Naive thymus-derived CD4-positive, alpha-beta T cell (primary cell): ENCODE measurements at regions not wholly inside any gene's neighbourhood (a gene's known extent, or its start where the extent isn't known, plus 50 kb on each side); places are given as distances from the start of the nearest gene placed in this dataset.

Source experiments
- ATAC-seq: fragments of 150-1000 bp; cut with Tn5 transposase; 2 replicates; pipeline ENCODE4 v1.10.0; 2021; ENCODE audit warnings: mild to moderate bottlenecking, moderate library complexity
- CTCF ChIA-PET: fragments of 350-600 bp; sonication (Branson Sonifier 250); formaldehyde crosslinking; loops from one replicate; lab custom pipeline; 2021; ENCODE audit warnings: antibody characterized with exemption; lab: Charles Lee
- POLR2A ChIA-PET: fragments of 350-600 bp; sonication (Branson Sonifier 250); formaldehyde crosslinking; loops from one replicate; lab custom pipeline; 2021; ENCODE audit warnings: antibody characterized with exemption, inconsistent platforms; lab: Charles Lee
- DNase-seq, 9 donors: peaks; one replicate each; pipeline versions ENCODE4 v3.0.0 to v3.0.0-alpha.2; 2020 to 2022; ENCODE audit warnings: mixed read lengths in 1 of 9
- H3K27ac ChIP-seq: one replicate; pipeline ENCODE4 v1.7.0; 2013; ENCODE audit warnings: mild to moderate bottlenecking, low read depth, low read length, moderate library complexity
- H3K27me3 ChIP-seq, 2 donors: one replicate each; pipeline ENCODE4 v1.7.0; 2013; ENCODE audit warnings: low read length in 2 of 2, mild to moderate bottlenecking in 2 of 2, moderate library complexity in 2 of 2; ENCODE audit not compliant: control insufficient read depth in 2 of 2, insufficient read depth in 2 of 2
- H3K36me3 ChIP-seq, 3 experiments: 1 replicate in 2 of 3; 2 replicates in 1 of 3; pipeline ENCODE4 v1.7.0; 2013; ENCODE audit warnings: low read length in 3 of 3, mild to moderate bottlenecking in 3 of 3, moderate library complexity in 1 of 3; ENCODE audit not compliant: insufficient read depth in 3 of 3, control insufficient read depth in 2 of 3
- H3K4me1 ChIP-seq, 2 donors: one replicate each; pipeline ENCODE4 v1.7.0; 2013; ENCODE audit warnings: low read length in 2 of 2, mild to moderate bottlenecking in 2 of 2, moderate library complexity in 1 of 2; ENCODE audit not compliant: control insufficient read depth in 2 of 2, insufficient read depth in 2 of 2
- H3K4me3 ChIP-seq: 2 replicates; pipeline ENCODE4 v1.7.0; 2013; ENCODE audit warnings: mild to moderate bottlenecking, low read length
- H3K9me3 ChIP-seq, 3 experiments: 1 replicate in 2 of 3; 2 replicates in 1 of 3; pipeline ENCODE4 v1.7.0; 2013; ENCODE audit warnings: low read length in 3 of 3; ENCODE audit not compliant: control insufficient read depth in 2 of 3
- H3K27ac Mint-ChIP-seq, 9 donors: one replicate each; pipeline ENCODE4 v1.8.0; 2020 to 2022; ENCODE audit warnings: mixed read lengths in 9 of 9, mild to moderate bottlenecking in 8 of 9, moderate library complexity in 5 of 9, inconsistent platforms in 2 of 9
- H3K27me3 Mint-ChIP-seq, 5 donors: one replicate each; pipeline ENCODE4 v1.8.0; 2021 to 2022; ENCODE audit warnings: mixed read lengths in 5 of 5, mild to moderate bottlenecking in 1 of 5
- H3K36me3 Mint-ChIP-seq, 5 donors: one replicate each; pipeline ENCODE4 v1.8.0; 2020 to 2022; ENCODE audit warnings: mixed read lengths in 5 of 5, mild to moderate bottlenecking in 3 of 5, inconsistent platforms in 1 of 5
- H3K4me1 Mint-ChIP-seq, 7 donors: one replicate each; pipeline ENCODE4 v1.8.0; 2020 to 2022; ENCODE audit warnings: mixed read lengths in 7 of 7, mild to moderate bottlenecking in 3 of 7, inconsistent platforms in 1 of 7
- H3K4me3 Mint-ChIP-seq, 10 donors: one replicate each; pipeline ENCODE4 v1.8.0; 2020 to 2022; ENCODE audit warnings: mild to moderate bottlenecking in 10 of 10, mixed read lengths in 10 of 10, moderate library complexity in 6 of 10, inconsistent platforms in 2 of 10
- H3K9me3 Mint-ChIP-seq, 11 donors: one replicate each; pipeline ENCODE4 v1.8.0; 2020 to 2022; ENCODE audit warnings: mixed read lengths in 11 of 11, mild to moderate bottlenecking in 4 of 11, inconsistent platforms in 1 of 11, moderate library complexity in 1 of 11
- intact Hi-C, 2 donors: fragments of 100-400 bp; cut with micrococcal nuclease; formaldehyde crosslinking; loops; one replicate each; pipeline ENCODE4 v1.15.1; 2023

DNA sequence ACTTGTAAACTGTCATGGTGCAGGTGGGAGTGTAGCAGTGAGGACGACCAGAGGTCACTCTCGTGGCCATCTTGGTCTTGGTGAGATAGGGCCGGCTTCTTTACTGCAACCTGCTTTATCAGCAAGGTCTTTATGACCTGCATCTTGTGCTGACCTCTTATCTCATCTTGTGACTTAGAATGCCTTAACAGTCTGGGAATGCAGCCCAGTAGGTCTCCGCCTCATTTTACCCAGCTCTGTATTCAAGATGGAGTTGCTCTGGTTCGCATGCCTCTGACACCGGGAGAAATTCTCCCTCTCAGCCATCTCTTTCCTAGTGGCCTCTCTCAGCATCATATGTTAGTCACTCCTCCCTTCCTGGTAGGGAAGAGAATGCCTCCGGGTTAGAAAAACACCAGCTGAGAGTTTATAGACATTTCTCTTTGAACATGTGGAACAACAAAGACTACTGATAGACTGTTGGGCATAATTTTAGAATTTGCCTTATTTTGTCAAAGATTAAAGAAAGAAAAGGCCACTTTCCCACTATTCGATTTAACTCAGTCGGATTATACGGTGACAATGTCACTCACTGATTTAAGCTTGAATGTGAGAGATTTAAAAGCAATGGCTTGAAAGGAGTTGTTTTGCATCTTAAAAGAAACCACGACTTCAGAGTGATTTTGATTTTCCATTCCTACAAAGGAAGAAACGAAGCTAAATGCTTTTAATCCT, 67.9 kb upstream of the SNX9 start:
- ATAC-seq = peak; percentile 38
- no peaks in the 10 kb centered on the region for H3K9me3 ChIP-seq
- H3K4me1 Mint-ChIP-seq = peaks cover 30 to 72% (median 63%) of the 10 kb centered on the region in 7 donors
- peaks cover 0 to 42% of the 10 kb centered on the region in 2 donors for H3K4me1 ChIP-seq
- CTCF ChIA-PET = interaction anchor here (1.1 to 3.6 kb wide), 13 partner anchors 9 to 271 kb away, joined by 3 to 51 read pairs (median 6); no protein-coding TSS in a partner anchor
- intact Hi-C loops = loop anchor here (5.0 to 10.0 kb wide), 3 partner anchors 88 to 440 kb away; no protein-coding TSS in a partner anchor
- peak overlapping the region; percentile 31 for H3K4me3 ChIP-seq
- peaks cover 0 to 44% (median 0%) of the 10 kb centered on the region in 5 donors for H3K27me3 Mint-ChIP-seq
- H3K36me3 Mint-ChIP-seq = peaks cover 0 to 7% (median 0%) of the 10 kb centered on the region in 5 donors
- H3K27me3 ChIP-seq = no peaks in the 10 kb centered on the region
- no peaks in the 10 kb centered on the region for H3K36me3 ChIP-seq
- peak overlapping the region; percentile 46 to 84 (median 72) for H3K4me3 Mint-ChIP-seq
- peak overlapping the region; percentile 14 for H3K27ac ChIP-seq
- H3K9me3 Mint-ChIP-seq = peaks cover 0 to 19% (median 6%) of the 10 kb centered on the region in 11 donors
- peak overlapping the region; percentile 58 to 98 (median 92) for H3K27ac Mint-ChIP-seq
- no peak for DNase-seq
- POLR2A ChIA-PET = interaction anchor here (0.7 to 3.3 kb wide), 8 partner anchors 9 to 192 kb away, joined by 3 to 20 read pairs (median 4); no protein-coding TSS in a partner anchor

DNA sequence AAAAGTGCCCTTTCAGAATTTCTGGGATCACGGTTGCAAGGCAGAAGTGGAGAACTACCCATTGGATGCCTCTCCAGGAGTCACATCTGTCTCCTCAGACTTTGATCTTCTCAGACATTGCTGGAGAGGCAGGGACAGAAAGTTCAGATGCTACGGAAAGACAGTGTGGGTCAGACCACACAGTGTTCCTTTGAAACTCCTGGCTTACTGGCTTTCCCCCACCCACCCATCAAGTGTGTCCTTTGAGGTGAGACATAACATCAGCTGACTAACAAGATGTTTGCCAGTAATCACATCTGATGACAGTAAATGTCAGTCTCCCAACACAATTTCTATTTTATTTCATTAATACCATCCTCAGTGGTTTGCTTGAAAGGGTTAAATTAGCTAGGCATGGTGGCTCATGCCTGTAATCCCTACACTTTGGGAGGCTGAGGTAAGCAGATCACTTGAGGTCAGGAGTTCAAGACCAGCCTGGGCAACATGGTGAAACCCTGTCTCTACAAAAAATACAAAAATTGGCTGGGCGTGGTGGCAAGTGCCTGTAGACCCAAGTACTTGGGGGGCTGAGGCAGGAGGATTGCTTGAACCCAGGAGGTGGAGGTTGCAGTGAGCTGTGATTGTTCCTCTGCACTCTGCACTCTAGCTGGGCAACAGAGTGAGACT, 67.2 kb upstream of the SNX9 start:
- Histone ChIP-seq H3K27ac (peak overlapping the region; percentile 14), H3K27me3 (no peaks in the 10 kb centered on the region), H3K4me1 (peaks cover 3 to 46% of the 10 kb centered on the region in 2 donors), H3K9me3 (no peaks in the 10 kb centered on the region), H3K4me3 (peak overlapping the region; percentile 31), H3K36me3 (no peaks in the 10 kb centered on the region)
- intact Hi-C loops = loop anchor here (1.0 to 10.0 kb wide), 12 partner anchors 8 to 441 kb away; no protein-coding TSS in a partner anchor
- POLR2A ChIA-PET = interaction anchor here (0.7 to 3.3 kb wide), 9 partner anchors 8 to 192 kb away, joined by 3 to 20 read pairs (median 4); no protein-coding TSS in a partner anchor
- Mint-ChIP-seq H3K4me1 (peaks cover 32 to 77% (median 69%) of the 10 kb centered on the region in 7 donors), H3K9me3 (peaks cover 0 to 19% (median 5%) of the 10 kb centered on the region in 11 donors), H3K27ac (peak overlapping the region; percentile 58 to 98 (median 92)), H3K27me3 (peaks cover 0 to 40% (median 0%) of the 10 kb centered on the region in 5 donors), H3K4me3 (peak overlapping the region; percentile 46 to 84 (median 72)), H3K36me3 (peaks cover 0 to 7% (median 0%) of the 10 kb centered on the region in 5 donors)
- DNase-seq (peak in 8 of 9 donors; percentile 58 to 81 (median 69)), ATAC-seq (peak; percentile 82)
- CTCF ChIA-PET = interaction anchor here (0.6 to 3.6 kb wide), 22 partner anchors 8 to 270 kb away, joined by 3 to 51 read pairs (median 5); no protein-coding TSS in a partner anchor

DNA sequence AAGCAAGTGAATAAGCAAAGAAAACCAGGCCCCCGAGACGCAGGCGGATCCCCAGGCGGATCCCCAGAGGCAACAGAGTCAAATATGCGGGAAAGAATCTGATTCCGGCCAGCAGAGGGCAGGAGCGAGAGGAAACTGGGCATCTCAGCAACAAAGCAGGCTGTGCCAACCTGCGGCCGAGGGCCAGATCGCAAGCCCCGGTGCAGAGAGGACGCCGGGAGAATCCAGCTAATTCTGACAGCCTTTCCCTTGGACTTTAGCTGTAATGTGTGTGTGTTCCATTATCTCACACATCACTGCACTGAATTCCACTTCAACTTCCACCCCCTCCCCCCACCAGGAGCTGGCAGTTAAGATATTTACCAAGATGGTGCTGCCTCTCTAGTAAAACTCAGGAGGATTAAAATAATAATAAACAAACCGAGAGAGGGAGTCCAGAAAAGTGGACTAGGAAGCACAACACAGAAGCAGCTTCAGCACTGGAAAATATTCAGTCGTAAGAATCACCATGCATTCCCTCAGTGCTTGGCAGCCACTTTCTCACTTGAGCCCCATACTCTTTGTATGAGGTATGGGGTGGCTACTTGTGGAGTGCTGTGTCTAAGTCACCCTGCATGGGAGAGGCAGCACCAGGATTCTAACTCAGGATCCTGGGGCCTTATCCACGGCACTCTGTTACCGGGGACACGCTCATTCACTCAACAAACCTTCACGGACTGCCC, 66.2 kb upstream of the SNX9 start:
- CTCF ChIA-PET = interaction anchor here (0.6 to 3.6 kb wide), 27 partner anchors 8 to 213 kb away, joined by 3 to 51 read pairs (median 4); no protein-coding TSS in a partner anchor
- peaks cover 12 to 55% of the 10 kb centered on the region in 2 donors for H3K4me1 ChIP-seq
- no peak overlapping the region for H3K4me3 ChIP-seq
- H3K36me3 Mint-ChIP-seq = peaks cover 0 to 5% (median 0%) of the 10 kb centered on the region in 5 donors
- H3K27ac Mint-ChIP-seq = peak overlapping the region; percentile 27 to 98 (median 92)
- POLR2A ChIA-PET = interaction anchor here (0.8 to 3.3 kb wide), 5 partner anchors 59 to 270 kb away, joined by 3 to 20 read pairs (median 4); no protein-coding TSS in a partner anchor
- H3K4me1 Mint-ChIP-seq = peaks cover 42 to 83% (median 75%) of the 10 kb centered on the region in 7 donors
- no peak overlapping the region for H3K27ac ChIP-seq
- DNase-seq (peak; percentile 57 to 79 (median 73)), ATAC-seq (peak; percentile 72)
- H3K9me3 Mint-ChIP-seq = peaks cover 0 to 19% (median 1%) of the 10 kb centered on the region in 11 donors
- peak overlapping the region in 9 of 10 donors; percentile 42 to 84 (median 72) for H3K4me3 Mint-ChIP-seq
- intact Hi-C loops = loop anchor here (1.0 to 10.0 kb wide), 12 partner anchors 7 to 442 kb away; no protein-coding TSS in a partner anchor
- H3K27me3 Mint-ChIP-seq = peaks cover 0 to 42% (median 0%) of the 10 kb centered on the region in 5 donors
- H3K27me3 ChIP-seq = no peaks in the 10 kb centered on the region
- no peaks in the 10 kb centered on the region for H3K36me3 ChIP-seq
- H3K9me3 ChIP-seq = no peaks in the 10 kb centered on the region

DNA sequence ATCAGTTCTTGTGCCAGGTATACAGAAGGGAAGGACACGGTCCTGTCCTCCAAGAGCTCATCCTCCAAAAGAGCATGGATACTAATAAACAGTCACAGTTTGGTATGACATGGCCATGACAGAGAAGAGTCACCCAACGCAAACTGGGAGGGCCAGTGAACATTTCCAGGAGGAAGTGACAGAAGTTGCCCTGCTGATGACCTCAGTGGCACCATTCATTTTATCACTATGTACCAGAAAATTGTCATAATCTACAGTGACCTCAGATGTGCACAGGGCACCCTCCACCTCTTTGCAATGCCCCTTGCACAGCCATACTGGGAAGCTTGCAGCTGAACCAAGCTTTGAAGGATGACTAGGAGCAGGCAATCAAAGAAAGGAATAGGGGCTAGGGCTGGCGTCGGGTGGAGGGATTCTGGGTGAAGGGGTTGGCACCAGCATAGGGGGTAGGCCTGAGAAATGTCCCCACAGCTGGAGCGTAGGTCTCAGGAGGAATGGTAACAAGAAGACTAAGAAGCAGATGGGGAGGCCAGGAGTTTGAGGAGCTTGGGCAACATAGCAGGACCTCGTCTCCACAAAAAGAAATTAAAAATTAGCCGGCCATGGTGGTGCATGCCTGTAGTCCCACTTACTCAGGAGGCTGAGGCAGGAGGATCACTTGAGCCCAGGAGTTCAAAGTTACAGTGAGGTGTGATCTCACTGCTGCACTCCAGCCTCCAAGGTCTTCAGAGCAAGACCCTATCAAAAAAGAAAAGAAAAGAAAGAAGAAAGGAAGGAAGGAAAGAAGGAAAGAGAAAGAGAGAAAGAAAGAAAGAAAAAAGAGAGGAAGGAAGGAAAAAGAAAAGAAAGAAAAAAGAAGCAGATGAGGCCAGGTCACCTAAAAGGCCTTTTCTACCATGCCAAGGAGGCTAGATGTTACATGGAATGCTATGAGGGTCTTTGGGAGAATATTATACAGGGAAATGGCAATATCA, 65.3 kb upstream of the SNX9 start:
- ATAC-seq (peak; percentile 31), DNase-seq (no peak)
- Histone ChIP-seq H3K27me3 (no peaks in the 10 kb centered on the region), H3K36me3 (no peaks in the 10 kb centered on the region), H3K4me1 (peaks cover 12 to 63% of the 10 kb centered on the region in 2 donors), H3K9me3 (no peaks in the 10 kb centered on the region), H3K27ac (no peak overlapping the region), H3K4me3 (no peak overlapping the region)
- intact Hi-C loops = loop anchor here (2.0 to 10.0 kb wide), 5 partner anchors 90 to 443 kb away; no protein-coding TSS in a partner anchor
- Mint-ChIP-seq H3K4me3 (peak overlapping the region in 2 of 10 donors; percentile 22 to 29), H3K27ac (peak overlapping the region; percentile 58 to 88 (median 75)), H3K9me3 (peaks cover 0 to 12% (median 0%) of the 10 kb centered on the region in 11 donors), H3K36me3 (peaks cover 0 to 5% (median 0%) of the 10 kb centered on the region in 5 donors), H3K4me1 (peaks cover 44 to 92% (median 83%) of the 10 kb centered on the region in 7 donors), H3K27me3 (peaks cover 0 to 44% (median 0%) of the 10 kb centered on the region in 5 donors)
- POLR2A ChIA-PET = interaction anchor here (1.1 to 3.3 kb wide), 3 partner anchors 105 to 269 kb away, joined by 3 to 20 read pairs (median 4); no protein-coding TSS in a partner anchor
- CTCF ChIA-PET = interaction anchor here (0.6 to 3.6 kb wide), 22 partner anchors 7 to 212 kb away, joined by 3 to 51 read pairs (median 5); no protein-coding TSS in a partner anchor

DNA sequence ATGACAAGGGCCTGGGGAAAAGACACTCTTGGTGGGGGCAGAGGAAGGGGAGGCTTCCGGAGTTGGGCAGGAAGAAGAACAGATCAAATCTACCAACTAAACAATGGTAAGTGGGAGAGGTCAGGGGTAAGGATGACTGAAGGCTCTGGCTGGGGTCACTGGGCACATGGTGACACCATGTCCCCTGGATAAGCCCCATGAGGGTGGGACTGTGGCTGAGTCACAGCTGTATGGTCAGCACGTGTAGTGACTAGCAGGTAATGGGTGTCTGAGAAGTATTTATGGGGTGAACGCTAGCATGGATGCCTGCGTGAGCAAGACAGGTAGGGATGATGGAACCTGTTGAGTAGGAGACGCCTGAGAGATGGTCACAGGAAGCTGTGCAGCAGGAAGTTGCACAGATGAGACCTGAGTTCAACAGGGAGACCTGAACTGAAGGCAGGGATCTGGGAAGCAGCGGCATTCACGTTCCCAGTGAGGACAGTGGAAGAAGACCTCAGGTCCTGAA, 64.5 kb upstream of the SNX9 start:
- no peaks in the 10 kb centered on the region for H3K36me3 ChIP-seq
- ChIA-PET CTCF (interaction anchor here (1.5 to 6.6 kb wide), 3 partner anchors 26 to 114 kb away, joined by 3 to 53 read pairs (median 5); no protein-coding TSS in a partner anchor), POLR2A (interaction anchor here (0.9 kb wide), 1 partner anchor 148 kb away, joined by 3 read pairs; no protein-coding TSS in a partner anchor)
- no peak overlapping the region for H3K27ac ChIP-seq
- Mint-ChIP-seq H3K9me3 (peaks cover 0 to 4% (median 0%) of the 10 kb centered on the region in 11 donors), H3K36me3 (peaks cover 0 to 5% (median 0%) of the 10 kb centered on the region in 5 donors), H3K27me3 (peaks cover 0 to 49% (median 0%) of the 10 kb centered on the region in 5 donors), H3K4me1 (peaks cover 49 to 93% (median 82%) of the 10 kb centered on the region in 7 donors), H3K4me3 (no peak overlapping the region), H3K27ac (peak overlapping the region; percentile 25 to 87 (median 67))
- ATAC-seq (no peak), DNase-seq (no peak)
- peaks cover 13 to 72% of the 10 kb centered on the region in 2 donors for H3K4me1 ChIP-seq
- H3K4me3 ChIP-seq = no peak overlapping the region
- H3K27me3 ChIP-seq = no peaks in the 10 kb centered on the region
- intact Hi-C loops = loop anchor here (5.0 to 10.0 kb wide), 3 partner anchors 91 to 444 kb away; no protein-coding TSS in a partner anchor
- no peaks in the 10 kb centered on the region for H3K9me3 ChIP-seq
